ENCODE measurements at regions not wholly inside any gene's neighbourhood (a gene's known extent, or its start where the extent isn't known, plus 50 kb on each side); places are given as distances from the start of the nearest gene placed in this dataset.

DNA sequence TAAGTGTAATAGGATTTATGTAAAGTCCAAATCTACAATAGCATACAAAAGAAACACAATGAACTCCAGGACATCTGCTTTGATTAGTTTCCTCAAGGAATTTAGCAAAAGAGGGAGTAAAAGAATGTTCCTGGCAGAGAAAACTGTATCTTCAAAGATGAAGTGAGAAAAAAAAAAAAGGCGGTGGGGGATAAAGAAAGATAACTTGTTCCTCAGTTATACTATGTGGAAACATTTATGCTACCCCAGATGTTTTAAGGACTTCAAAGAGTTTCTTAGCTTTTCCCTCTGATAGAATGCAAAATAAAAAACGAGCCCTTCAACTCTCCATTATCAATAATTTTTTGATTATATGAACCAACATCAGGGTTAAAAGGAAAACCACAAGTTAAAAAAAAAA lies 908.9 kb upstream of the ADGRL2 start:
- H3K27ac Mint-ChIP-seq = no peak overlapping the region
- no peak overlapping the region for H3K4me3 Mint-ChIP-seq (ENCODE audit: low read depth)
- no peak for DNase-seq (ENCODE audit: low spot score, unreplicated experiment)
- no peaks in the 10 kb centered on the region for H3K9me3 Mint-ChIP-seq (ENCODE audit: low read depth)
- H3K4me1 Mint-ChIP-seq (ENCODE audit: low read depth) = peaks cover 6% of the 10 kb centered on the region
- TF ChIP-seq, protein P1, sequence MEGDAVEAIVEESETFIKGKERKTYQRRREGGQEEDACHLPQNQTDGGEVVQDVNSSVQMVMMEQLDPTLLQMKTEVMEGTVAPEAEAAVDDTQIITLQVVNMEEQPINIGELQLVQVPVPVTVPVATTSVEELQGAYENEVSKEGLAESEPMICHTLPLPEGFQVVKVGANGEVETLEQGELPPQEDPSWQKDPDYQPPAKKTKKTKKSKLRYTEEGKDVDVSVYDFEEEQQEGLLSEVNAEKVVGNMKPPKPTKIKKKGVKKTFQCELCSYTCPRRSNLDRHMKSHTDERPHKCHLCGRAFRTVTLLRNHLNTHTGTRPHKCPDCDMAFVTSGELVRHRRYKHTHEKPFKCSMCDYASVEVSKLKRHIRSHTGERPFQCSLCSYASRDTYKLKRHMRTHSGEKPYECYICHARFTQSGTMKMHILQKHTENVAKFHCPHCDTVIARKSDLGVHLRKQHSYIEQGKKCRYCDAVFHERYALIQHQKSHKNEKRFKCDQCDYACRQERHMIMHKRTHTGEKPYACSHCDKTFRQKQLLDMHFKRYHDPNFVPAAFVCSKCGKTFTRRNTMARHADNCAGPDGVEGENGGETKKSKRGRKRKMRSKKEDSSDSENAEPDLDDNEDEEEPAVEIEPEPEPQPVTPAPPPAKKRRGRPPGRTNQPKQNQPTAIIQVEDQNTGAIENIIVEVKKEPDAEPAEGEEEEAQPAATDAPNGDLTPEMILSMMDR (IDR thresholded peaks at IDR 0.05; ENCODE audit: unreplicated experiment) = no peak
- H3K27me3 Mint-ChIP-seq = peaks cover 14% of the 10 kb centered on the region
- H3K36me3 Mint-ChIP-seq (ENCODE audit: insufficient read depth) = no peaks in the 10 kb centered on the region

DNA sequence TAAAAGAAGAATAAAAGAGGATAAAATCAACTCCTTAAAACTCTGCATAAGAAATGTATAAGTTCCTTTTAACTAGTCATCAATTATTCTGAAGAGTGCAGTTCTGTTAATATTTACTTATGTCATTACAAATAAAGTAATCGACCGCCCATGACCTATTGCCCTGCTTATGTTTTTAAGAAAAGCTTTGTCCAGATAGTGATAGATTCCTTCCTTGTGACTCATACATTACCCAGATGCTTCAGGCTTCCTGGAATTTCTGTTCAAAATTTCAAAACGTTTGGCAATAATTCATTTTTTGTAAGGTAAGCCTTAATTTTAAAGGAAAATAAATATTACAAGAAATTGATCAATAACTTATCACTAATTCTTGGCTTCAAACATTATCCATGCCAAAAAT lies 918.2 kb upstream of the ADGRL2 start:
- Mint-ChIP-seq H3K4me1 (ENCODE audit: low read depth) (peaks cover 16% of the 10 kb centered on the region), H3K4me3 (ENCODE audit: low read depth) (no peak overlapping the region), H3K9me3 (ENCODE audit: low read depth) (peaks cover 3% of the 10 kb centered on the region), H3K36me3 (ENCODE audit: insufficient read depth) (no peaks in the 10 kb centered on the region), H3K27ac (peak overlapping the region; percentile 90), H3K27me3 (peaks cover 10% of the 10 kb centered on the region)
- TF ChIP-seq, protein P1 (IDR thresholded peaks at IDR 0.05; ENCODE audit: unreplicated experiment) = no peak
- DNase-seq (ENCODE audit: low spot score, unreplicated experiment) = no peak

DNA sequence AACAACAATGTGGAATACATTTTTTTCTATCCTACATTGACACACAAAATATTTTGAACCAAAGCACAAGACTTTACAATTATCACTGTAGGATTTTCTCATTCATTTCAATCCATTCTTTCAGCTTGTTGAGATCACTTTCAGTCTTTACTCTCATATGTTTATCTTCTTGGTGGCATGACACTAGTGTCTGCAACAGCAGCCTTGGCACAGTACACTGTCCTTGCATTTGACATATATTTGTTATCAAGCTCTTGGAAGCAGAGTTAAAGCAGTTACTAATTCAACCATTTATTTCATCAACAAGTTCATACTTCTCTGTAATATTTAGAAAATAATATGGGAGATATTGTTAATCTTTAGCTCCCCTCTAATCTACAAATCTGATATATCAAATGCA lies 922.4 kb upstream of the ADGRL2 start:
- Mint-ChIP-seq H3K36me3 (ENCODE audit: insufficient read depth) (no peaks in the 10 kb centered on the region), H3K4me3 (ENCODE audit: low read depth) (no peak overlapping the region)

DNA sequence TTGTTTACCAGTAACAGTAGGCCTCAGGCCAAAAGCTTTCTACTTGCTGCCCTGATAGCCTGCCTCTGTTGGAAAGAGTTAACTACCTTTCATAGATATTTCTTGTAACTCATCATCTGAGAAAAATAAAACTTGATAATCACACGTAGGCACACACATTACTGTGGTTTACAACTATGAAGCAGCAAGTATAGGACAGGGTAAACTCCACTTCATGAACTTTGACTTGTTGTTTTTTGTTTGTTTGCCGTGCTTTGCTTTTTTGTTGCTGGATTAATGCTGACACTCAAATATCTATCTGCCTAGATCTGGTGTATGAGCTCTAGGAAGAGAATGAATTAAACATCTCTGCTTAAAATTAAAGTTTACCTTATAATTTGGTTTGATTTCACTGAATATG lies 924.7 kb upstream of the ADGRL2 start:
- H3K4me3 Mint-ChIP-seq (ENCODE audit: low read depth) = no peak overlapping the region
- H3K27me3 Mint-ChIP-seq = peaks cover 3% of the 10 kb centered on the region
- H3K4me1 Mint-ChIP-seq (ENCODE audit: low read depth) = no peaks in the 10 kb centered on the region
- H3K9me3 Mint-ChIP-seq (ENCODE audit: low read depth) = no peaks in the 10 kb centered on the region
- DNase-seq (ENCODE audit: low spot score, unreplicated experiment) = no peak
- no peak overlapping the region for H3K27ac Mint-ChIP-seq
- TF ChIP-seq, protein P1 (IDR thresholded peaks at IDR 0.05; ENCODE audit: unreplicated experiment) = no peak
- no peaks in the 10 kb centered on the region for H3K36me3 Mint-ChIP-seq (ENCODE audit: insufficient read depth)

More for the DNA sequence above, 922.4 kb upstream of the ADGRL2 start:
- Mint-ChIP-seq H3K9me3 (ENCODE audit: low read depth) (no peaks in the 10 kb centered on the region), H3K27me3 (peaks cover 3% of the 10 kb centered on the region), H3K27ac (no peak overlapping the region), H3K4me1 (ENCODE audit: low read depth) (peaks cover 16% of the 10 kb centered on the region)
- TF ChIP-seq, protein P1 (IDR thresholded peaks at IDR 0.05; ENCODE audit: unreplicated experiment) = no peak
- no peak for DNase-seq (ENCODE audit: low spot score, unreplicated experiment)

DNA sequence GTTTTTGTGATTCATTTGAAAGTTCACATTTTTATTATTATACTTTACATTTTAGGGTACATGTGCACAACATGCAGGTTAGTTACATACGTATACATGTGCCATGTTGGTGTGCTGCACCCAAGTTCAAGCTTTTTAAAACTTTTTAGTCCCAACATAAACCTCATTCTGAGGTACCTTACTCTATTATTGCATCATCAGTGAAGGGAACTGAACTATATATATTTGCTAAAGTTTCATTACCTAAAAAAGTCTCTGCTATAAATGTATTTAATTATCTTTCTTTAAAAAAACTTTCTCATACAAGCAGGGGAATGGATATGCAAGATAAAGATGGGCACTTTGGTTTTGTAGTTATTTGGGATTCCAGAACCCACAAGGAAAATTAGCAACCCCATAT lies 931.4 kb upstream of the ADGRL2 start:
- H3K4me1 Mint-ChIP-seq (ENCODE audit: low read depth) = peaks cover 1% of the 10 kb centered on the region
- DNase-seq (ENCODE audit: low spot score, unreplicated experiment) = no peak
- no peaks in the 10 kb centered on the region for H3K27me3 Mint-ChIP-seq
- TF ChIP-seq, protein P1 (IDR thresholded peaks at IDR 0.05; ENCODE audit: unreplicated experiment) = no peak
- no peak overlapping the region for H3K4me3 Mint-ChIP-seq (ENCODE audit: low read depth)
- no peak overlapping the region for H3K27ac Mint-ChIP-seq
- H3K9me3 Mint-ChIP-seq (ENCODE audit: low read depth) = no peaks in the 10 kb centered on the region
- H3K36me3 Mint-ChIP-seq (ENCODE audit: insufficient read depth) = no peaks in the 10 kb centered on the region
